ENCODE measurements at regions not wholly inside any gene's neighbourhood (a gene's known extent, or its start where the extent isn't known, plus 50 kb on each side); places are given as distances from the start of the nearest gene placed in this dataset.

- DNase-seq (ENCODE audit: extremely low spot score, unreplicated experiment), result no peak
- Mint-ChIP-seq H3K4me3 (ENCODE audit: unreplicated experiment) (no peak overlapping the region), H3K27ac (ENCODE audit: unreplicated experiment) (no peak overlapping the region), H3K4me1 (ENCODE audit: unreplicated experiment) (peaks cover 17% of the 10 kb centered on the region), H3K36me3 (ENCODE audit: unreplicated experiment) (no peaks in the 10 kb centered on the region), H3K27me3 (ENCODE audit: unreplicated experiment) (no peaks in the 10 kb centered on the region), H3K9me3 (ENCODE audit: unreplicated experiment) (no peaks in the 10 kb centered on the region)
- no peak for TF ChIP-seq CTCF (IDR thresholded peaks at IDR 0.05)
Measured at GRCh38 chr2:181367906-181368435, 89.2 kb upstream of the ITGA4 start.

DNA sequence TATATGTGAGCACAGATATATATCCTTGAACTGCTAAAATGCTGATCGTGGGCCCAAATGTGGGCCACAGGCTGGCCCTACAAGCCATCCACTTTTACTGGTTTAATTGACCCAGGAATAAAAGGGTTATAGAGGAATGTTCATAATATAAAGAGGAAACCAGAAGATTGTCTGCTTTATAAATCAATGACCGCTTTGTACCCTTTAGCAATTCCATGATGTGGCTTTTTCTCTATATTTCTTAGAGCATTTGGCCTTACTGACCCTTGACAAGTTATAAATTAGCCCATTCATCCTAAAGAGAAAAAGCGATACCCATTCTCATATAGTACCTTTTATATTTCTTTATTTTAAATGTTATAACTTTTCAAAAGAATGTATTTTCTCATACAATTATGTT, 87.1 kb upstream of the ITGA4 start:
- Mint-ChIP-seq H3K4me3 (ENCODE audit: unreplicated experiment) (no peak overlapping the region), H3K36me3 (ENCODE audit: unreplicated experiment) (no peaks in the 10 kb centered on the region), H3K27me3 (ENCODE audit: unreplicated experiment) (no peaks in the 10 kb centered on the region), H3K4me1 (ENCODE audit: unreplicated experiment) (peaks cover 22% of the 10 kb centered on the region), H3K9me3 (ENCODE audit: unreplicated experiment) (no peaks in the 10 kb centered on the region), H3K27ac (ENCODE audit: unreplicated experiment) (no peak overlapping the region)
- no peak for TF ChIP-seq CTCF (IDR thresholded peaks at IDR 0.05)
- no peak for DNase-seq (ENCODE audit: extremely low spot score, unreplicated experiment)

DNA sequence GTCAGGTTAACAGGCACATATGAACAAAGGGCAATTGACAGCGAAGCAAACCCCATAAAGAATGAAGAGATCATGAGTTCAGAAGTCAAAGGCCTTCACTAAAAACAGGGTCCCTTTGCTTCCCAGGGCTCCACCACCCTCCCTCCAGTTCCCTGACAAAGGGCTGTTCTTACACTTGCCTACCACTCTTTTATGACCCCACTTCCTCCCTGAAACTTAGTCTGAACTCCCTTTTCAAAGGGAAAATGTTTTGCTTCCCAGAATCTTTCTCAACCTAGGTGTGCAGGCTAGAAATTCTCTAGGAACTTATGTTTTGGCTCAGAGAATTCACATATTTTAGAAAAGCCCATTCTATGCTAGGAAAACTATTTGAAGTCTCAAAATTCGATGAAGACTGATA, 86.0 kb upstream of the ITGA4 start:
- Mint-ChIP-seq H3K36me3 (ENCODE audit: unreplicated experiment) (no peaks in the 10 kb centered on the region), H3K9me3 (ENCODE audit: unreplicated experiment) (no peaks in the 10 kb centered on the region), H3K27me3 (ENCODE audit: unreplicated experiment) (no peaks in the 10 kb centered on the region), H3K4me3 (ENCODE audit: unreplicated experiment) (no peak overlapping the region), H3K4me1 (ENCODE audit: unreplicated experiment) (peaks cover 22% of the 10 kb centered on the region), H3K27ac (ENCODE audit: unreplicated experiment) (no peak overlapping the region)
- TF ChIP-seq CTCF (IDR thresholded peaks at IDR 0.05), result no peak
- DNase-seq (ENCODE audit: extremely low spot score, unreplicated experiment), result no peak

- DNase-seq (ENCODE audit: extremely low spot score, unreplicated experiment), result no peak
- H3K4me3 Mint-ChIP-seq (ENCODE audit: unreplicated experiment), result no peak overlapping the region
- no peaks in the 10 kb centered on the region for H3K36me3 Mint-ChIP-seq (ENCODE audit: unreplicated experiment)
- TF ChIP-seq CTCF (IDR thresholded peaks at IDR 0.05), result no peak
- no peaks in the 10 kb centered on the region for H3K9me3 Mint-ChIP-seq (ENCODE audit: unreplicated experiment)
- peaks cover 22% of the 10 kb centered on the region for H3K4me1 Mint-ChIP-seq (ENCODE audit: unreplicated experiment)
- no peaks in the 10 kb centered on the region for H3K27me3 Mint-ChIP-seq (ENCODE audit: unreplicated experiment)
- peak overlapping the region; percentile 60 for H3K27ac Mint-ChIP-seq (ENCODE audit: unreplicated experiment)
Measured at GRCh38 chr2:181371782-181372645, 85.2 kb upstream of the ITGA4 start.

- TF ChIP-seq CTCF (IDR thresholded peaks at IDR 0.05), result no peak
- H3K27me3 Mint-ChIP-seq (ENCODE audit: unreplicated experiment), result no peaks in the 10 kb centered on the region
- no peak for DNase-seq (ENCODE audit: extremely low spot score, unreplicated experiment)
- H3K27ac Mint-ChIP-seq (ENCODE audit: unreplicated experiment), result peak overlapping the region; percentile 60
- H3K9me3 Mint-ChIP-seq (ENCODE audit: unreplicated experiment), result no peaks in the 10 kb centered on the region
- no peak overlapping the region for H3K4me3 Mint-ChIP-seq (ENCODE audit: unreplicated experiment)
- H3K4me1 Mint-ChIP-seq (ENCODE audit: unreplicated experiment), result peaks cover 22% of the 10 kb centered on the region
- no peaks in the 10 kb centered on the region for H3K36me3 Mint-ChIP-seq (ENCODE audit: unreplicated experiment)
Measured at GRCh38 chr2:181372646-181373040, 84.5 kb upstream of the ITGA4 start.
